NCI-H1930 (cell line): ENCODE measurements at regions not wholly inside any gene's neighbourhood (a gene's known extent, or its start where the extent isn't known, plus 50 kb on each side); places are given as distances from the start of the nearest gene placed in this dataset.

ENCODE experiments used
- DNase-seq, 2 experiments: peaks; one replicate each; lab custom pipeline; 2025; lab: John Stamatoyannopoulos, UW

DNA sequence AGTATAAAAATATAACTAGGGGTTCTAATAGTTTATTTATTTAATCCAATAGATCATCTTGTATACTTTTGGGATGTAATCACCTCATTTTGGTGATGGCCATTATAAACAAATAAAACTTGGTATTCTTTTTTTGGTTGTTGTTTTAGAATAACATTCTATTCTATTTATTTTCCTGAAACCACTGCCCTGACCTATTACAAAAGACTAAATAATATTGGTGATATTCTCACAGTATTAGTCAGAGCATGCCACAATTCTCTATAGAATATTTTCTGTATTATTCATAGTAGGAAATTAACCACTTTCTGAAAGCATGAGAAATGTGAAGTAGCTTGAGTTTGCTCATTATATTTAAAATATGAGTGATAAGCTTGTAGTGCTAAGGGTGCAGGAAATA lies 54.1 kb upstream of the LRRC7 start:
- no peak for DNase-seq
